ENCODE measurements at regions not wholly inside any gene's neighbourhood (a gene's known extent, or its start where the extent isn't known, plus 50 kb on each side); places are given as distances from the start of the nearest gene placed in this dataset.

DNA sequence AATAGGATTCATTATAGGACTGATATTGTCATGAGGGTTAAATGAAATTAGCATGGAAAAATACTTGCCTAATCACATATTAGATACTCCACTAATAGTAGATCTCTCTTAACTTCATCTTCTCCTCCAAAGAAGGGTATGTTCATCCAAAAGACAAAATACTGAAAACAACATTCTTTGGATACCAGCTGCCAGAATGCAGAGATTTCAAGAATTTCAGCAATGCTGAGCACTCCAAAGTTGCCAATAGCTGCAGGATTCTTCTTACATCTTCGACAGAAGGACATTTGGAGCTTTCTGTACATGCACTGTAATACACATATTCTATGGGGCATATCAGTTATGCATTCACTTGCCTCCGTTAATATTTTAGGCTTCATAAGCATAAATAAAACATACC lies 436.5 kb downstream of the HAPSTR1 start:
- no peak for TF ChIP-seq POLR2A (IDR thresholded peaks at IDR 0.05)
- TF ChIP-seq, protein P1, sequence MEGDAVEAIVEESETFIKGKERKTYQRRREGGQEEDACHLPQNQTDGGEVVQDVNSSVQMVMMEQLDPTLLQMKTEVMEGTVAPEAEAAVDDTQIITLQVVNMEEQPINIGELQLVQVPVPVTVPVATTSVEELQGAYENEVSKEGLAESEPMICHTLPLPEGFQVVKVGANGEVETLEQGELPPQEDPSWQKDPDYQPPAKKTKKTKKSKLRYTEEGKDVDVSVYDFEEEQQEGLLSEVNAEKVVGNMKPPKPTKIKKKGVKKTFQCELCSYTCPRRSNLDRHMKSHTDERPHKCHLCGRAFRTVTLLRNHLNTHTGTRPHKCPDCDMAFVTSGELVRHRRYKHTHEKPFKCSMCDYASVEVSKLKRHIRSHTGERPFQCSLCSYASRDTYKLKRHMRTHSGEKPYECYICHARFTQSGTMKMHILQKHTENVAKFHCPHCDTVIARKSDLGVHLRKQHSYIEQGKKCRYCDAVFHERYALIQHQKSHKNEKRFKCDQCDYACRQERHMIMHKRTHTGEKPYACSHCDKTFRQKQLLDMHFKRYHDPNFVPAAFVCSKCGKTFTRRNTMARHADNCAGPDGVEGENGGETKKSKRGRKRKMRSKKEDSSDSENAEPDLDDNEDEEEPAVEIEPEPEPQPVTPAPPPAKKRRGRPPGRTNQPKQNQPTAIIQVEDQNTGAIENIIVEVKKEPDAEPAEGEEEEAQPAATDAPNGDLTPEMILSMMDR (IDR thresholded peaks at IDR 0.05) = no peak

Measured in uterus (tissue), 2 donors.